IMR-90 (cell line): ENCODE measurements at regions not wholly inside any gene's neighbourhood (a gene's known extent, or its start where the extent isn't known, plus 50 kb on each side); places are given as distances from the start of the nearest gene placed in this dataset.
"Not testable (repeated sequence)": the region's sequence is repeated elsewhere in the genome, so short reads cannot be mapped to it uniquely, and the experiment has no call there.

Experiments
- ATAC-seq: fragments of 200-7000 bp; cut with Tn5 transposase; 2 replicates; pipeline ENCODE4 v1.9.1; 2020; ENCODE audit warnings: low read depth, mild to moderate bottlenecking, moderate library complexity
- BruUV-seq: library from RNA; stranded (reverse); fragments of 400-500 nt; replicated peaks from 2 replicates; lab custom pipeline; 2021; lab: Mats Ljungman, UMichigan
- CTCF ChIA-PET: fragments of 300-600 bp; formaldehyde crosslinking; extraction: SDS; loops from one replicate; lab custom pipeline; 2021; ENCODE audit warnings: antibody characterized with exemption; lab: Yijun Ruan, JAX
- POLR2A ChIA-PET: fragments of 300-600 bp; sonication (Branson Sonifier 250); formaldehyde crosslinking; loops from one replicate; lab custom pipeline; 2022; ENCODE audit warnings: antibody characterized with exemption; ENCODE audit not compliant: unreplicated experiment; lab: Charles Lee
- DNase-seq: peaks from one replicate; pipeline ENCODE4 v3.0.0; 2013
- H2AFZ ChIP-seq: replicated peaks from 2 replicates; pipeline ENCODE3; 2013; ENCODE audit warnings: low read length, mild to moderate bottlenecking; ENCODE audit not compliant: poor library complexity
- H2AK5ac ChIP-seq: 2 replicates; pipeline ENCODE4 v1.6.1; 2013; ENCODE audit warnings: low read depth, low read length, inconsistent platforms
- H2AK9ac ChIP-seq: replicated peaks from 2 replicates; pipeline ENCODE3; 2013; ENCODE audit warnings: mild to moderate bottlenecking, low read depth, low read length, moderate library complexity; ENCODE audit not compliant: poor library complexity
- H2BK120ac ChIP-seq: 2 replicates; pipeline ENCODE4 v1.6.1; 2013; ENCODE audit warnings: low read depth, low read length, inconsistent platforms
- H2BK15ac ChIP-seq: 3 replicates; pipeline ENCODE4 v1.6.1; 2013; ENCODE audit warnings: low read depth, low read length, inconsistent platforms
- H2BK20ac ChIP-seq: 2 replicates; pipeline ENCODE4 v1.6.1; 2013; ENCODE audit warnings: low read depth, mild to moderate bottlenecking, inconsistent platforms, low read length, moderate library complexity
- H2BK5ac ChIP-seq: 2 replicates; pipeline ENCODE4 v1.6.1; 2013; ENCODE audit warnings: mild to moderate bottlenecking, low read depth, low read length, inconsistent platforms; ENCODE audit not compliant: poor library complexity, severe bottlenecking
- H3K14ac ChIP-seq: replicated peaks from 2 replicates; pipeline ENCODE4 v1.6.1; 2013; ENCODE audit warnings: low read depth, low read length, inconsistent platforms
- H3K18ac ChIP-seq: 2 replicates; pipeline ENCODE4 v1.6.1; 2013; ENCODE audit warnings: low read depth, low read length, control low read depth
- H3K23ac ChIP-seq: 2 replicates; pipeline ENCODE4 v1.6.1; 2013; ENCODE audit warnings: low read depth, low read length, inconsistent platforms
- H3K27ac ChIP-seq: 2 replicates; pipeline ENCODE4 v1.5.1; 2013; ENCODE audit warnings: mild to moderate bottlenecking, control low read depth, low read length; ENCODE audit not compliant: insufficient read depth
- H3K27me3 ChIP-seq: 2 replicates; pipeline ENCODE4 v1.6.1; 2013; ENCODE audit warnings: low read length; ENCODE audit not compliant: control insufficient read depth, insufficient read depth
- H3K36me3 ChIP-seq: 2 replicates; pipeline ENCODE4 v1.6.1; 2013; ENCODE audit warnings: low read length, mixed read lengths; ENCODE audit not compliant: control insufficient read depth, insufficient read depth
- H3K4ac ChIP-seq: 2 replicates; pipeline ENCODE4 v1.6.1; 2013; ENCODE audit warnings: low read depth, low read length, inconsistent platforms
- H3K4me1 ChIP-seq: 2 replicates; pipeline ENCODE4 v1.6.1; 2013; ENCODE audit warnings: low read length, mixed read lengths; ENCODE audit not compliant: control insufficient read depth, insufficient read depth
- H3K4me2 ChIP-seq: 2 replicates; pipeline ENCODE4 v1.6.1; 2013; ENCODE audit warnings: low read depth, mild to moderate bottlenecking, control low read depth, low read length, moderate library complexity
- H3K4me3 ChIP-seq: 2 replicates; pipeline ENCODE4 v1.5.1; 2013; ENCODE audit warnings: low read depth, mild to moderate bottlenecking, control low read depth, low read length, moderate library complexity; ENCODE audit not compliant: insufficient read depth
- H3K56ac ChIP-seq: 2 replicates; pipeline ENCODE4 v1.6.1; 2013; ENCODE audit warnings: low read length, inconsistent platforms; ENCODE audit not compliant: insufficient read depth; ENCODE audit errors: extremely low read depth
- H3K79me1 ChIP-seq, 2 experiments: 2 replicates each; pipeline ENCODE4 v1.6.1; 2013; ENCODE audit warnings: low read length in 2 of 2, inconsistent platforms in 1 of 2, low read depth in 1 of 2
- H3K9ac ChIP-seq: 2 replicates; pipeline ENCODE4 v1.6.1; 2013; ENCODE audit warnings: low read depth, low read length, control low read depth
- H3K9me1 ChIP-seq: 2 replicates; pipeline ENCODE4 v1.6.1; 2013; ENCODE audit warnings: low read length, inconsistent platforms; ENCODE audit not compliant: insufficient read depth
- H3K9me3 ChIP-seq: 2 replicates; pipeline ENCODE4 v1.6.1; 2013; ENCODE audit warnings: low read length; ENCODE audit not compliant: control insufficient read depth, insufficient read depth
- H4K20me1 ChIP-seq: 2 replicates; pipeline ENCODE4 v1.6.1; 2013; ENCODE audit warnings: low read length, inconsistent platforms; ENCODE audit not compliant: insufficient read depth
- H4K5ac ChIP-seq: 2 replicates; pipeline ENCODE4 v1.6.1; 2013; ENCODE audit warnings: mild to moderate bottlenecking, low read depth, low read length, control low read depth
- H4K8ac ChIP-seq, 2 experiments: 2 replicates each; pipeline ENCODE4 v1.6.1; 2013; ENCODE audit warnings: low read depth in 2 of 2, low read length in 2 of 2, control low read depth in 1 of 2, inconsistent platforms in 1 of 2
- H4K91ac ChIP-seq: 2 replicates; pipeline ENCODE4 v1.6.1; 2013; ENCODE audit warnings: low read depth, low read length, inconsistent platforms; ENCODE audit not compliant: insufficient read depth
- WGBS, 2 experiments: methylation state at CpG; one replicate each; pipeline versions ENCODE4 v1.1.5 to v1.1.7; 2013; ENCODE audit warnings: missing lambda C conversion rate in 2 of 2; ENCODE audit not compliant: insufficient read length in 1 of 2; ENCODE audit errors: extremely low coverage in 2 of 2; 5-methylcytosine and 5-hydroxymethylcytosine counted together
- dilution Hi-C: fragments of 300-500 bp; cut with HindIII; formaldehyde crosslinking; loops from one replicate; pipeline ENCODE4 v1.14.3; 2018; ENCODE audit warnings: low sequenced_read_pairs; ENCODE audit not compliant: unreplicated experiment
- in situ Hi-C: fragments of 300-500 bp; cut with MboI; formaldehyde crosslinking; loops from 3 replicates; pipeline ENCODE4 v1.14.3; 2019; ENCODE audit warnings: low sequenced_read_pairs, inconsistent platforms, mixed read lengths
- intact Hi-C: fragments of 100-400 bp; cut with micrococcal nuclease; formaldehyde crosslinking; loops from 2 replicates; pipeline ENCODE4 v1.10.0; 2022

- H3K79me1 ChIP-seq, H2BK15ac ChIP-seq, H3K9me1 ChIP-seq, H2AK5ac ChIP-seq, H3K36me3 ChIP-seq, H3K27me3 ChIP-seq, H4K20me1 ChIP-seq, H3K9me3 ChIP-seq, H2AK9ac ChIP-seq, in situ Hi-C loops, H3K18ac ChIP-seq, H3K14ac ChIP-seq, ATAC-seq, dilution Hi-C loops, H3K27ac ChIP-seq, H3K9ac ChIP-seq, intact Hi-C loops, H3K56ac ChIP-seq, H2AFZ ChIP-seq, H2BK120ac ChIP-seq, H2BK20ac ChIP-seq, H3K4ac ChIP-seq, H3K23ac ChIP-seq, H4K91ac ChIP-seq, H3K4me3 ChIP-seq, DNase-seq, H3K4me1 ChIP-seq, H4K8ac ChIP-seq, H2BK5ac ChIP-seq, POLR2A ChIA-PET, CTCF ChIA-PET, H3K4me2 ChIP-seq, BruUV-seq, H4K5ac ChIP-seq: not testable (repeated sequence)
- WGBS, 2 experiments = no CpG with 5 or more reads among the region's 23 CpGs
Measured at GRCh38 chr12:89867611-89868010, 159.0 kb upstream of the ATP2B1 start.
